Lower lobe of right lung (tissue), 2 donors: ENCODE measurements at regions not wholly inside any gene's neighbourhood (a gene's known extent, or its start where the extent isn't known, plus 50 kb on each side); places are given as distances from the start of the nearest gene placed in this dataset.

Experiments used
- ATAC-seq, 2 donors: fragments of 200-7000 bp; cut with Tn5 transposase; one replicate each; pipeline ENCODE4 v1.9.1; 2020 to 2022; ENCODE audit warnings: mild to moderate bottlenecking in 2 of 2, moderate library complexity in 2 of 2
- DNase-seq: peaks from one replicate; pipeline ENCODE4 v3.0.0-alpha.2; 2020
- H3K27ac ChIP-seq: fragments of 200-600 bp; one replicate; pipeline ENCODE4 v1.8.0; 2022
- H3K27me3 ChIP-seq: fragments of 200-600 bp; one replicate; pipeline ENCODE4 v1.8.0; 2022; ENCODE audit warnings: low read depth
- H3K36me3 ChIP-seq: fragments of 200-600 bp; one replicate; pipeline ENCODE4 v1.8.0; 2022; ENCODE audit warnings: mild to moderate bottlenecking
- H3K4me1 ChIP-seq: fragments of 200-600 bp; one replicate; pipeline ENCODE4 v1.8.0; 2022
- H3K4me3 ChIP-seq: fragments of 200-600 bp; one replicate; pipeline ENCODE4 v1.8.0; 2022; ENCODE audit warnings: mild to moderate bottlenecking
- H3K9me3 ChIP-seq: fragments of 200-600 bp; one replicate; pipeline ENCODE4 v1.8.0; 2022
- intact Hi-C: fragments of 100-400 bp; cut with DNase I; formaldehyde crosslinking; loops from one replicate; pipeline ENCODE4 v1.11.0; 2022
- TF ChIP-seq, protein P1 (sequence below): fragments of 200-600 bp; IDR thresholded peaks from one replicate; pipeline ENCODE4 v1.8.0; 2022; ENCODE audit warnings: antibody characterized with exemption, mild to moderate bottlenecking
- donor health status: DM: no; HTN: yes; CAD: no; lungs with severe emphysema.

DNA sequence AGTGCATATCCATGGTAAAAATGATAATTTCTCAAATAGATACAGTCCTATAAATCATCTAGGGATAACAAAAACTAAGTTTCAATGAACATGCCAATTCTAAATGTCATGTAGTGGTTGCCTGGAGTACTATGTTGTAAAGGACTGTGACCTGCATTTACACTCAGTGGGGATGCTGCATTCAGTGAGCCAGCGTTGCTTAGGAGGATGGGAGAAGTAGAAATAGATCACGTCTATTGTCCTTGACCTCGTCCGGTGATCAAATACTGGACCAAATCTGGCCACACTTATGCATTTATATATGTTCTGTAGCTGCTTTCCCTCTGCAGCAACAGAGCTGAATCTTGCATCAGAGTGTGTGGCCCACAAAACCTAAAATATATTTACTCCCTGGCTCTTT lies 139.0 kb upstream of the ETAA1 start:
- TF ChIP-seq, protein P1, sequence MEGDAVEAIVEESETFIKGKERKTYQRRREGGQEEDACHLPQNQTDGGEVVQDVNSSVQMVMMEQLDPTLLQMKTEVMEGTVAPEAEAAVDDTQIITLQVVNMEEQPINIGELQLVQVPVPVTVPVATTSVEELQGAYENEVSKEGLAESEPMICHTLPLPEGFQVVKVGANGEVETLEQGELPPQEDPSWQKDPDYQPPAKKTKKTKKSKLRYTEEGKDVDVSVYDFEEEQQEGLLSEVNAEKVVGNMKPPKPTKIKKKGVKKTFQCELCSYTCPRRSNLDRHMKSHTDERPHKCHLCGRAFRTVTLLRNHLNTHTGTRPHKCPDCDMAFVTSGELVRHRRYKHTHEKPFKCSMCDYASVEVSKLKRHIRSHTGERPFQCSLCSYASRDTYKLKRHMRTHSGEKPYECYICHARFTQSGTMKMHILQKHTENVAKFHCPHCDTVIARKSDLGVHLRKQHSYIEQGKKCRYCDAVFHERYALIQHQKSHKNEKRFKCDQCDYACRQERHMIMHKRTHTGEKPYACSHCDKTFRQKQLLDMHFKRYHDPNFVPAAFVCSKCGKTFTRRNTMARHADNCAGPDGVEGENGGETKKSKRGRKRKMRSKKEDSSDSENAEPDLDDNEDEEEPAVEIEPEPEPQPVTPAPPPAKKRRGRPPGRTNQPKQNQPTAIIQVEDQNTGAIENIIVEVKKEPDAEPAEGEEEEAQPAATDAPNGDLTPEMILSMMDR, result no peak
- no peak overlapping the region for H3K4me3 ChIP-seq
- no peaks in the 10 kb centered on the region for H3K4me1 ChIP-seq
- intact Hi-C loops, result no loop called here
- H3K36me3 ChIP-seq, result no peaks in the 10 kb centered on the region
- ATAC-seq (no peak), DNase-seq (no peak)
- H3K27ac ChIP-seq, result no peak overlapping the region
- H3K27me3 ChIP-seq, result no peaks in the 10 kb centered on the region
- H3K9me3 ChIP-seq, result no peaks in the 10 kb centered on the region

DNA sequence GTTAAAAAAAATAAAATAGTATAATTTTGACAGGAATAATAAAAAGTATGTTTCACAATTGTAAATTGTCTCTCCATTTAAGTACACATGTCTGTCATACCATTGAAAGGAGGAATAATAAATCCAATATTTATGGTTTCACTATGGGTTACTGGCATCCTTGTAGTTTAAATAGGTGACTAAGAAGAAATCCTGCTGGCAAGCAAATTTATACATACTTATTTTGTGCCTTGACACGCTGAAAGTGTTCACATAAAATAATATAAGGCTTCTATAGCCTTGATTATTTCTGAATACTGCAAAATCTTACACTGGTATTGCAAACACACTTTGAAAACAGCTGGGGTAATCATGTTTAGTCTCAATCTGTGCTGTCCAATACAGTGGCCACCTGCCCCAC lies 138.3 kb upstream of the ETAA1 start:
- ATAC-seq (no peak), DNase-seq (no peak)
- TF ChIP-seq, protein P1, result no peak
- Histone ChIP-seq H3K4me3 (no peak overlapping the region), H3K4me1 (no peaks in the 10 kb centered on the region), H3K36me3 (no peaks in the 10 kb centered on the region), H3K27ac (no peak overlapping the region), H3K9me3 (no peaks in the 10 kb centered on the region), H3K27me3 (no peaks in the 10 kb centered on the region)
- intact Hi-C loops, result no loop called here

DNA sequence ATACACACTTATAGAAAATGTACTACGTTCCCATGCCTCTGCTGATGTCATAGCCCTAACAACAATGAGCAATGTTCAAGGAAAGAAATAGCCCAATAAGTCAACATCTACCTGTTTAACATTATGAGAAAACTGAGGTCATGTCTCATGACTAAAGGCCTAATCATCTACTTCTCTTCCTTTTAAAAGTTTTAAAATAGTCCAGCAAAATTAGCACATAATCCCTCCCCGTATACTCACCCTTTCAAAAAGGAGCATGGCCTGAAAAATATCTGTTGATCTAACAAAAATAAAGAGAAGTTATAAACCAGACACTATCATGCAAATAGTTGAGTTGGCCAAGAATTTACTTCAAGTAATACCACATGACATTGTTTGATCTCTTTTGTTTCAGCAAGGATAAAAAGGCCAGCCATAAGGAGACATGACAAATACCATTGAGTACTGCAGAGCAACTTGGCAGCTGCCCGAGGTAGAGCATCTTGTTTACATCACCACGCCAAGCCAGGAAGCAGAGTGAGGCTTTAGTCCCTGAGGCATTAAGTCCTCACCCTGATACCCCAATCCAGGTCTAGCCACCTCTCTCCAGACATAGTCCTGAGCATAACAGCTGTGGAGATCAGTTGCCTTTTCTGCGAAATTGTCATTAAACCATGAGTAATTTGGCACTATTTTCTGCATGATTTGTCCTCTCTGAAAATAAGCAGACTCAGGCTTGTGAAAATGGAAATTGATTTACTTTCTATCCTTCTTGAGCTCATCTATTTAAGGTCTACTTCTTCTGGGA lies 137.4 kb upstream of the ETAA1 start:
- intact Hi-C loops, result no loop called here
- ATAC-seq (peak in 1 of 2 donors; percentile 34), DNase-seq (no peak)
- no peaks in the 10 kb centered on the region for H3K36me3 ChIP-seq
- TF ChIP-seq, protein P1, result no peak
- no peaks in the 10 kb centered on the region for H3K27me3 ChIP-seq
- no peaks in the 10 kb centered on the region for H3K4me1 ChIP-seq
- no peak overlapping the region for H3K4me3 ChIP-seq
- no peaks in the 10 kb centered on the region for H3K9me3 ChIP-seq
- peak overlapping the region; percentile 71 for H3K27ac ChIP-seq

DNA sequence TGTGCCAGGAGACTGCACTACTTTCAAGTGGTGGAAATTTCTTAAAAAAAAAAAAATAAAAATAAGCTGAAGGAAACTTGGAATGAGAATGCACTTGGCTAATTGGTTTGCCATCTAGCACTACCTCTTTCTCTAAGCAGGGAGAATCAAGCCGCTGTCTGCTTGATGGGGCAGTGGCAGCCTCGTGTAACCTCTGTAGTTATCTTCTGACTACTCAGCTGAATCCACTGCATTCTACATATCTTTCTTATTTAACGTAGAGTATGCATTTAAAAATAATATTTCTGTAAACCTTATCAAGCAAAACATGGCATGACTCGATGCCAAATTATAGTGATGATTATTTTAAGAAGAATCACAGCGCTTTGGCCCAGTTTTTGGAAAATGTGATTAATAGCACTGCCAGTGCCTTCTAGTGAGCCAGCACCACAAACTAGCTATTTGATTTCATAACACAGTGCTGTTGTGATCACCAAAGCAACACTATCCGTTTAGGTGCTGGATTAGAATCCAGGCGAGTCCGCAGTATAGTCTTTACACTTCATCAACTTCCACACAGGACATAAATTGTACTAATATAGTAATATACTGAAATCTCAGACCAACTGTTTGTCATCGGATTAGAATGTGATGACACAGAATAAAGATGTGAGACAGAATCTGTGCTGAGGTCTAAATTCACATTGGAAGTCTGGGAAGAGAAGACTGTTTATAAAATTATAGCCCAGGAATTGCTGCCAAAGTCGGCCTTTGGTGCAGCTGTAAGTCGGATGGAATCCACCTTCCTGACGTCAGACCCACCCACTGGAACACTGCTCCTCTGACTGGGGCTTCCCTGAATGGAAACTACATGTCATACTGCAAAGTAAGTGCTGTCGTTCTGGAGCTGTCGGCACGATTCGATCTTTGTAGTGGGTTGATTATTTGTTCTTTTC lies 136.5 kb upstream of the ETAA1 start:
- H3K27ac ChIP-seq, result peak overlapping the region; percentile 71
- intact Hi-C loops, result no loop called here
- H3K4me3 ChIP-seq, result no peak overlapping the region
- no peaks in the 10 kb centered on the region for H3K9me3 ChIP-seq
- DNase-seq (peak; percentile 44), ATAC-seq (peak; percentile 81 to 84)
- no peaks in the 10 kb centered on the region for H3K4me1 ChIP-seq
- TF ChIP-seq, protein P1, result no peak
- no peaks in the 10 kb centered on the region for H3K27me3 ChIP-seq
- no peaks in the 10 kb centered on the region for H3K36me3 ChIP-seq

DNA sequence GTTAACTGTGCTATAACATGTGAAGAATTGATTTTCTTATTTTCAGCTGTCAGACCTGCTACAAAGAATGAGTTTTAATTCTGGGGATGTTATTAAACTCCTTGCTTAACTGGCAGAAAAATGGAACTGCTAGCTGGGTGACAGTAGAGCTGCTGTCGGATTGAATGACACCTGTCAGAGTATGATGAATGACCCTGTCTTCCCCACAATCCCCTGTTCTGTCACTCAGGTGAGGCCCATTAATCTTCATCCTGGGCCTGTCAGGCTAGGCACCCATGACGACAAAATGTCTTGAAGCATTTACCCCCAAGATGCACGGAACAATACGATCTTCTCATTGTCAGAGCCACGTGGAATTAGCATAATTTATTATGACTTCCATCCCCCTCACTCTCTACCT lies 129.9 kb upstream of the ETAA1 start:
- ATAC-seq, result no peak
- TF ChIP-seq, protein P1, result no peak
- Histone ChIP-seq H3K27ac (no peak overlapping the region), H3K4me3 (no peak overlapping the region), H3K9me3 (no peaks in the 10 kb centered on the region), H3K27me3 (no peaks in the 10 kb centered on the region), H3K36me3 (no peaks in the 10 kb centered on the region), H3K4me1 (no peaks in the 10 kb centered on the region)
- no peak for DNase-seq
- intact Hi-C loops, result no loop called here
